ENCODE measurements at regions not wholly inside any gene's neighbourhood (a gene's known extent, or its start where the extent isn't known, plus 50 kb on each side); places are given as distances from the start of the nearest gene placed in this dataset.
"Not testable (repeated sequence)": the region's sequence is repeated elsewhere in the genome, so short reads cannot be mapped to it uniquely, and the experiment has no call there.

DNA sequence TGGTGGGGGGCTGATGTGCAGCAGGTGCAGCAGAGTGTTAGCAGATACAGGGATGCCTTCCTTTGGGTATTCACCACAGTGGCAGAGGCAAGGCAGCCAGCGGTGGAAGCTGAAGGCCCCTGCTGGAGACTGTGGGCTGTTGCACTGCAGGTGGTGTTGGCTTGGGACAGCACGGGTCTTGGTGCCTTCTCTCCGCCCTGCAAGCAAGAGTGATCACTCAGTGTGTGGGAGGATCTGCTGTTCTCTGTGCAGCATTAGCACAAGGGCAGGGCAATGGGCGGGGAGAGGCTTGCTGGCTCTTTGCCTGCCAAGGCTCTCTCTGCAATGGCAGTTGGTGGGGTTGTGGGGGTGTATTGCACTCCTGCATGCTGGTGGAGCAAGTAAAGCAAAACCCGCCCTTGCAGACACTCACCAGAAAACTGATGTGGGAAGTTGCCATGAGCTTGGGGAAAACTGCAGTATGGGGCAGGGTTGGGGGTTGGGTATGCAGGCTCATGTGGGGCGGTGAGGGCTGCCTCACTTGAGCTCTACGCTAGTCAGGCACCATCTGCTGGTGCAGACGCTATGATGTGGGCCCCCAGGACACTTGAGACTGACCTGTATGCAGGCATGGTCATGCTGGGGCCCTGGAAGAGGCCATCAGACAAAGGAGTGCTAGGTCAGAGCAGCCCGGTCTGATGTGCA, 820.8 kb upstream of the GRIA3 start:
- DNase-seq (ENCODE audit: low spot score) = no peak

DNA sequence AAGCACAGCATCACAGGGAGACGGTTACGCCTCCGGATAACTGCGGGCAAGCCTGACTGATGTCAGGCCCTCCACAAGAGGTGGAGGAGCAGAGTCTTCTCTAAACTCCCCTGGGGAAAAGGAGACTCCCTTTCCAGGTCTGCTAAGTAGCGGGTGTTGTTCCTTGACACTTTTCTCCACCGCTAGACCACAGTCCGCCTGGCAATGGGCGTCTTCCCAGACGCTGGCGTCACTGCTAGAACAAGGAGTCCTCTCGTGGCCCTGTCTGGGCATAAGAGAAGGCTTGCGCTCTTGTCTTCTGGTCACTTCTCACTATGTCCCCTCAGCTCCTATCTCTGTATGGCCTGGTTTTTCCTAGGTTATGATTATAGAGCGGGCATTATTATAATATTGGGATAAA, 808.5 kb upstream of the GRIA3 start:
- not testable (repeated sequence) for DNase-seq (ENCODE audit: low spot score)

DNA sequence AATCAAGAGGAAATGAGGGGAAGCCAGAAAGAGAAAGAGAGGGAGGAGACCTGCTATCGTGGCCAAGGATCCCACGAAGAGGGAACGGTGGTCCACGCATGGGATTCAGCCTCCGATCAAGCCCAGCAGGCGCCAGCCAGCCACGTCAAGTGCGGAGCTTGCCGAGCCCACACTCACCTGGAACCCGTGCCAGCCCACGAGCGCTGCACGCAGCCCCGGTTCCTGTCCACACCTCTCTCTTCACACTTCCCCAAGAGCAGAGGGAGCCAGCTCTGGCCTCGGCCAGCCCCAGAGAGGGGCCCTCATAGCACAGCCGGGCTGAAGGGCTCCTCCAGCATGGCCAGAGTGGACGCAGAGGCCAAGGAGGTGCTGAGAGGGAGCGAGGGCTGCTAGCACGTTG, 795.1 kb upstream of the GRIA3 start:
- DNase-seq (ENCODE audit: low spot score) = no peak

DNA sequence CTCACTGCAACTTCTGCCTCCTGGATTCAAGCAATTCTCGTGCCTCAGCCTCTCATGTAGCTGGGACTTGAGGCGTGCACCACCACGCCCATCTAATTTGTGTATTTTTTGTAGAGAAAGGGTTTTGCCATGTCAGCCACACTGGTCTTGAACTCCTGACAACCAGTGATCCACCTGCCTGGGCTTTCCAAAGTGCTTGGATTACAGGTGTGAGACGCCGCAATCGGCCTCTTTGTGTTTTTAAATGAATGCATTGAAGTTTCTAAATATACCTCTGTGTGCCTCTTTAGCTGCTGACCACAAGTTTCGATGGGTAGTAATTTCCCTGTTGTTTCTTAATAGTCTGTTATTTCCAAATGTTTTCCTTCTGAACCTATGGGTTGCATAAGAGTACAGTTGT, 765.3 kb upstream of the GRIA3 start:
- no peak for DNase-seq (ENCODE audit: low spot score)

DNA sequence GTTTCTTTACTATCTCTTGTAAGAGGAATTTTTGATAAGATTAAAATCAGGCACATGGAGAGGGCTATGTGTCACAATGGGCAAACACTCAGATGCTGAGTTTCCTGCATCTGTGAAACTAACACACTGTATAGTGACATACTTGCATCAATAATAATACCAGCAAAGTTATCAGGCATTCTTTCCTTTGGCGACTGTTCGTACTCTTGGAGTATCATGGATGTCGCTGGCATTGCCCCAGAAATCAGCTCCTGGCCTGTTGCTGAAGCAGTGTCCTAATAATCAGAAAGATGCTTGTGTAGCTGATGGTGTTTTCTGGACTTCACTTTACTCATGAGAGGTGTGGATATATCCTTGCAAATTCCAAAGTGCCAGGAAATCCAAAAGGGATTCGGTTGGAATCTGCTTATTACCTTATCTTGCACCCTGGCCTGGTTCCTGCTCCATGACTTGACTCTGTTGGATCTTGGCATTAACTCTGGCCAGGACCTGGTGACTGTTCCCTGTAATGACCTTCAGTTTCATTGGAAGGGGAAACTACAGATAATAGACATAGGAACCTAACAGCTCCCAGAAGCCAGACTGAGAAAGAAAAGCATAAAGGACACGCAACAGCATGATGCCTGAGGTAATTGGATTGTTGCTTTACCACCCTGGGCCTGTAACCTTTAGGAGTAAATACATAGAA, 762.5 kb upstream of the GRIA3 start:
- DNase-seq (ENCODE audit: low spot score) = no peak

DNA sequence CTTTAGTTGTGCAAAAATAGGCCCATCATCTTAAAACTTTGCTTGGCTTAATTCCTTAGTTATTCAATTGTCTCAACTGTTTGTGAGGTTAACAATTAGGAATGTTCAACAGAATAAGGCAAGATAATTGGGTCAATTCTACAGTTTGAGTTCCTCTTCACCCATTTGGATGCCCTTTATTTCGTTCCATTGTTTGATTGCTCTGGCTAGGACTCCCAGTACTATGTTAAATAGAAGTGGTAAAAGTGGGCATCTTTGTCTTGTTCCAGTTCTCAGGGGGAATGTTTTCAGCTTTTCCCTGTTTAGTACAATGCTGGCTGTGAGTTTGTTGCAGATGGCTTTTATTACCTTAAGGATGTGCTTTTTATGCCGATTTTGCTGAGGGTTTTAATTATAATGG, 761.5 kb upstream of the GRIA3 start:
- DNase-seq (ENCODE audit: low spot score) = peak; percentile 7

DNA sequence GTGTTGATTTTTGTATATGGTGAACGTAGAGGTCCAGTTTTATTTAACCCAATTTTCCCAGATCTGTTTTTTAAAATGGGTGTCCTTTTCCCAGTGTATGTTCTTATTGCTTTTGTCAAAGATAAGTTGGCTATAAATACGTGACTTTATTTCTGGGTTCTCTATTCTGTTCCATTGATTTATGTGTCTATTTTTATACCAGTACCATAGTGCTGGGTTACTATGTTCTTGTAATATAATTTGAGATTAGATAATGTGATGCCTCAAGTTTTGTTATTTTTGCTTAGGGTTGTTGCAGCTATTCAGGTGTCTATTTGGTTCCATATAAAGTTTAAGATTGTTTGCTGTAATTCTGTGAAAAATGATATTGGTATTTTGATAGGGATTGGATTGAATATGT, 749.1 kb upstream of the GRIA3 start:
- DNase-seq (ENCODE audit: low spot score) = no peak

DNA sequence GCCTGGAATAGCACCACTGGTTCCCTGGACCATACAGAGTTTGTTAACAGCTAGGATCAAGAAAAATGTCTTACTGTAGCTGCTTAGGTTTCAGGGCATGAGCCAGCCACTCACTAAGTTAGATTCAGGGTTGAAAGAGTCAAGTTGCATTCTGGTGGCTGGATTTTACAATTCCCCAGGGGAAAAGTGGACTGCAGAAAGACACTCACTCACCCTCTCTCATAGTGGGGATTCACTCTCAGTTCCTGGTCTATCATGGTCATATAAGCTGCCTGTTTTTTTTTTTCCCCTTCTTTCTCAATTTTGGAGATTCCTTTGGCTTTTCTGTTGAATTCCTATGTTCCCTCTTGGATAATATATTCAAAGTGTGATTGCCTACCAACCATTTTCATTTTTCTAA, 744.2 kb upstream of the GRIA3 start:
- no peak for DNase-seq (ENCODE audit: low spot score)

DNA sequence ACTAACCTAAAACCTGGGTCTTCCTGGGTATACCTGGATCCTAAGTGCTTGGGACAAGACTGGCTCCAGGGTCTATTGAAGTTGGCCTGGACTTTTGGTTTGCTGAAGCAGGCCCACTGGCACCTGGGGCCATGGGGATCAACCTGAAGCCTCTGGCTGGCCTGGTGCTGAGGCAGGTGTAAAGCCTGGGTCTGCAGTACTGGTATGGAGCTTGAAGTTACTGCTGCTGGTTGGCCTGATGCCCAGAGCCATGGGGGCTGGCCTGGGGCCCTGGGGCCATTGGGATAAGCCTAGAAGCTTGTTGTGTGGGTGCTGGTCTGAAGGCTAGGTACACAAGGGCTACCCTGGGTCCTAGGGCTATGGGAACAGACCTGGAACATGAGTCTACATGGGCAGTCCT, 743.2 kb upstream of the GRIA3 start:
- no peak for DNase-seq (ENCODE audit: low spot score)

DNA sequence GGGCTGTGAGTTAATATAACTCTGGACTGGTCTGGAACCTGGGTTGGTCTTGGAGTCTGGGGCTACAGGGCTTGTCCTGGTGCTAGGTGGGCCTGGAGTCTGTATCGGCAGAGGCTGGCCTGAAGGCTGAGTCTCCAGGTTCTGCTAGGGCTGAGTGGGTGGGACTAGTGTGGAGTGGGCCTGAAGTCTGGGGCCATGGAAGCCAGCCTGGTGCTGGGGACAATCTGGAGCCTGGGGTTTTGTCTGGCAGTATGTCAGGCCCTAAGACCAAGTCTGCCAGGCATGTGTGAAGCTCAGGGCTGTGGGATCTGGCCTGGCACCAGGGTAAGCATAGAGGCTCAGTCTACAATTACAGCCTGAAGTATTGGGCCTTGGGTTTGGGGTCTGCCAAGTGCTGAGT, 742.6 kb upstream of the GRIA3 start:
- no peak for DNase-seq (ENCODE audit: low spot score)

DNA sequence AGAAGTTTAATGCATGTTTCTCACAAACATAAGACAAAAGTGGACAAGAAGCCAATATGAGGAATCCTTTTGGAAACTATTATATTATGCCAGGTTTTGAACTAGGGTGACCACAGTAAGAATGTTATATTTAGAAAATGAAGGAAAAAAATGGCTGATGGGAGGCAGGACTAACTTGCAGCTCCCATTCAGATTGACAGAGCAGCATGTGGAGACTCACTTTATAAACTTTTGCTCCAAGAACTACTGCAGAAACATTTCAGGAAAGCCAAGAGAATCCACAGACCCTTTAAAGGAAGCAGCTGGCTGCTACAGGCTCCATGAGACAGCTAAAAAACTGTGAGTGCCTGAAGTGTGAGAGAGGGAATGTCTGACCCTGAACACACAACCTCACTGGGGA, 738.6 kb upstream of the GRIA3 start:
- no peak for DNase-seq (ENCODE audit: low spot score)

DNA sequence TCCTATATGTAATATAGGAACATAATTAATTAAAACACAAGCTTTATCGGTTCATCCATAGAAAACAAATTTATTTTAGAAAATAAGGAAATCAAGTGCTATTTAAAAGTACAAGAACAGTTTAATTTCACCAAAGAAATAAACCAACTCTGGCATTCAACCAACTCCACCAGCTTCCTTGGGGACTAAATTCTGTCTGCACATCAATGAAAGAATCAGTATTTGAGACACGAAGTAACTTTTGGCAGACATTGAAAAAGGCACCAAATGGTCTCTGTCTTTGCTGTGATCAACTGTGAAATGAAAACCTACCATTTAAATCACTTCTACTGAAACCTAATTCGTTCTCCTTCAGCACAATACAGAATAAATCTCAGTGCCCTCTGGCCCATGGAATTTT, 719.7 kb upstream of the GRIA3 start:
- DNase-seq (ENCODE audit: low spot score) = peak; percentile 14

DNA sequence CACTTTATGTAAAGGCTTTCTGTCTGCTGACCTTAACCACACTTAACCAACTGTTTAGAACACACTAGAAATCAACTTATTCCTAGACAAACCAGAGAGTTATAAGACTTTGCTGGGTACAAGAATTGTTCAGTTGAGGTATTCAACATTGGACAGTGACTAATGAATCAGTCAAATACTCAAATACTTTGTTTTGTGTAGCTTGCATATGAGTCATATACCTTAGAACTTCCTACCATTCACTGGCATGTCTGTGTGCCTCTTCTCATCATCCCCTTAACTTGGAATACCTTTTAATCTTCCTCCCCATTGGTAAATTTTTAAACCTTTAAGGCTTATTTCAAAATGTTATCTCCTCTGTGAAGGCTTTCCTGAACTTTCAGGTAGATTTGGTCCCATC, 708.8 kb upstream of the GRIA3 start:
- no peak for DNase-seq (ENCODE audit: low spot score)

DNA sequence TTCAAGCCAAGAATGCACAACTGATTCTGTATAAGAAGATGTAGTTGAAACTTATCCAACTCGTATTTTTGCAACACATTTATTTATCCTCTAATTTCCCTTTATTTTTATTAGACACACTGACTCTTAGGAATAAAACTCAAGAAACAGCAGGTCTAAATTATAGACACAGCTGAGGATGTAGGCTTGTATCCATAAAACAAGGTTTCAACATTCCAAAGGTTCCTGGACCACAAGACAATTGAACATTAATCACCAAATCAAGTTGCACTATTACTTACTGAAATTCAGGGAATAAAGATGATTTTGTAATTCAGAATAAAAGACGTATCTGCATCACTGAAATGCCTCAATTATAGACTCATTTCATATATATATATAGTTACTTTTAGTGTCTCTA, 683.5 kb upstream of the GRIA3 start:
- no peak for DNase-seq (ENCODE audit: low spot score)

DNA sequence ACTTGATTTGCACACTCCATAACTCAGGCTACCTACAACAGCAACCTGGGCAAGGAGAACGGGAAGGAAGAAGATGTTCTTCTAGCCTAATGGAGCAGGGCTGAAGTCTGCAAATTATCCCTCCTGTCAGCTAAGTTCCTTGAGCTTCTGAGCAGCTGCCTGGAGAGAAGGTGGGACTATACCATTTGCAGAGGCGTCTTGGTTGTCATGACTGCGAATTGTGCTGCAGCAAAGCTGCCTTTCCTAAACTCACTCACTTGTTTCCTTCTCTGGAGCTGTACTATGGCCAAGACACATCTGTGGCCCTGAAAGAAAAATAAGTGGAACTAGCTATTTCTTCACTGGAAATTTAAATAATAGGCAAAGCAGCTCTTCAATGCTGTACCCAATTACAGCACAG, 682.4 kb upstream of the GRIA3 start:
- DNase-seq (ENCODE audit: low spot score) = no peak

DNA sequence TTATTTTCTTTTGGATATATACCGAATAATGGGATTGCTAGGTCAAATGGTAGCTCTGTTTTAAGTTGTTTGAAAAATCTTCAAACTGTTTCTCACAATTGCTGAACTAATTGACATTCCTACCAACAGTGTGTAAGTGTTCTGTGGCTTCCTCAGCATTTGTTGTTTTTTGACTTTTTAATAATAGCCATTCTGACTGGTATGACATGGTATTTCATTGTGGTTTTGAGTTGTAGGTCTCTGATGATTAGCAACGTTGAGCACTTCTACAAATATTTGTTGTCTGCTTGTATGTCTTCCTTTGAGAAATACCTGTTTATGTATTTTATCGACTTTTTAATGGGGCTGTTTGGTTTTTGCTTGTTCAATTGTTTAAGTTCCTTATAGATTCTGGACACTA, 680.1 kb upstream of the GRIA3 start:
- DNase-seq (ENCODE audit: low spot score) = no peak

DNA sequence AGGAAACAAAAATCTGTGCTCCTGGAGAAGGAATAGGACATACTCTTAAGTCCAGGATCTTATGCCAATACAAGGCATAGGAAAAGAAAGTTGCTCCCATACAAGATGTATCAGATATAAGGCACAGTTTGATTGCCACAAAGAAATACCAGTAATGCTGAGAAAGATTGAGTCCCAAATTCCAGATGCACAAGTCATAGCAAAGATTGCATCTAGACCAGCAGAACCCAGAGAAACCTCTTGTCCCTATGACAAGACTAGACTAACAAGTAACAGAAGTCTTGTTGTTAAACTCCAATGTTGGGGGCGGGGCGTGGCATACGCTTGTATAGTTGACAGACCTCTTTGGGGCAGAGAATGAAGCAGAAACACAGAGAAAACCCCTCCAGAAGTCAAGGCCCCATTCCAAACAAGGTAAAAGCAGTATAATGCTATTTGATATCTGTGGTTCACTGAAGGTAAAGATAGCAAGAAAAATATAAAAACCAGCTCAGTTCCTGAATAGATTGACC, 671.5 kb upstream of the GRIA3 start:
- DNase-seq (ENCODE audit: low spot score) = no peak

DNA sequence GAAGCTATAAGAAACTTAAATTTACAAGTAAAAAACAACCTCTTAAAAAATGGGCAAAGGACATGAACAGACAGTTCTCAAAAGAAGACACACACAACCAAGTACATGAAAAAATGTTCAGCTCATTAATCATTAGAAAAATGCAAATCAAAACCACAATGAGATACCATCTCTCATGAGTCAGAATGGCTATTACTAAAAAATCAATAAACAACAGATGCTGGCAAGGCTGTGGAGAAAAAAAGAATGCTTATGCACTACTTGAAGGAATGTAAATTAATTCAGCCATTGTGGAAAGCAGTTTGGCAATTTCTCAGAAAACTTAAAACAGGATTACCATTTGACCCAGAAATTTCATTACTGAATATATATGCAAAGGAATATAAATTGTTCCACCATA, 666.3 kb upstream of the GRIA3 start:
- no peak for DNase-seq (ENCODE audit: low spot score)

DNA sequence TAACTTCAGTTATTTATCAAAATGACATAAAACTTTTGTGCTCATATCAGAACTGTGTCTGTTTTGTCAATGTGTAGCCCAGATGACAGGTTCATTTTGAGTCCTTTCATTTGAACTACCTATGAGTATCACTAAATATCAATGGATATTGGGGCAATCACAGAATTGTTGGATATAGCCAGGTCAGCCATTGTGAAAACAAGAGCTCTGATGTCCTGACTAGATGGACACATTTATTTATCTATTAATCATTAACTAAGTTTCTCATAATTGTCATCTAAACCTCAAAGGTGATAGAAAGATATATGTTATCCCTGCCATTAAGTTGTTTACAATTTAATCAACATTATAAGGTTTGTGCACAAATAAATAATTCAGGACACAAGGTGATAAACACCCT, 638.3 kb upstream of the GRIA3 start:
- no peak for DNase-seq (ENCODE audit: low spot score)

DNA sequence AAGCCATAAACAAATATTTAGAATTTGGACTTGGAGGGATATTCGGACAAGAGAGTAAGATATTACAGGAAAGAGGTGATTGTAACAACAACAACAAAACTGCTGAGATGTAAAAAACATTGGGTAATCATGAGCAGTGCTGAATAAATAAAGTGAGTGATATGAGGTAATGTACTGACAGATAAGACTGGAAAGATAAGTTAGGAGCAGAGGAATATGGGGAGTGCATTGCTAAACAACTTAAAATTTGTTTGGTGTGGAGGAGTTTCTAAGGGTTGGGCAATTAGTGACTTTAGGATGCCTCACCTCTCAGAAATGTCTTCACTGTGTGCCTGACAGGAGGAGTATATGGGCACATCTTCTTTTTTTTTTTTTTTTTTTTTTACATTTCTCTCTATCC, 637.8 kb upstream of the GRIA3 start:
- no peak for DNase-seq (ENCODE audit: low spot score)

DNA sequence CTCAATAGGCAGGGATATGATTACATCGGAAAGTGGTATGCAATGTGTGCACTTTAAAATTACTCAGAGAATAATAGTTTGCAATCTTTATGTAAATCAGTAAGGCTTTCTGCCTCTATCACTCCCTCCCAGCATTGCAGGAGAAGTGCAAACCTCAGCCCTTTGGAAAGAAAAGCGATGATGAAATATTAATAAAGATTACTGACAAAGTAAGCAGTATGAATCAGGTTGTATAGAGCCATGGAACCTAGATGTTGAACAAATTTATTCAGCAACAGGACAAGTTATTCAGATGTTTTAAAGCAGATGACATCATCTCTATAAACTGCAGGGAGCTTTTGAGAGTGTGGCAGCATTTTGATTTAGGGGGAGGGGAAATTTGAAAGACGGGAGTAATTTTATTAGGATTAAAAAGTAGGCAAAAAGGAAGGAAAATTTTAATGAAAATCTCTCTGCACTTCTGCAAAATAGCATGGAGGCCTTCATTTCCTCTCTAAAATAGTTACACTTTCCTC, 631.7 kb upstream of the GRIA3 start:
- no peak for DNase-seq (ENCODE audit: low spot score)

DNA sequence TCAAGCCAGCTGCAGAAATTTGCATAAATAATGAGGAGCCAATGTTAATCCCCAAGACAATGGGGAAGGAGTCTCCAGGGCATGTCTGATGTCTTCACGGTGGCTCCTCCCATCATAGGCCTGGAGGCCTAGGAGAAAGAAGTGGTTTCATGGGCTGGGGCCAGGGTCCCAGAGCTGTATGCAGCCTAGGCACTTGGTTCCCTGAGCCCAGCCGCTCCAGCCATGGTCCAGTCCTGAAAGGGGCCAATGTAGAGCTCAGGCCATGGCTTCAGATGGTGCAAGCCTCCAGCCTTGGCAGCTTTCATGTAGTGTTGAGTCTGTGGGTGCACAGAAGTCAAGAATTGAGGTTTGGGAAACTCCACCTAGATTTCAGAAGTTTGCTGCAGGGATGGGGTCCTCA, 628.2 kb upstream of the GRIA3 start:
- DNase-seq (ENCODE audit: low spot score) = no peak

DNA sequence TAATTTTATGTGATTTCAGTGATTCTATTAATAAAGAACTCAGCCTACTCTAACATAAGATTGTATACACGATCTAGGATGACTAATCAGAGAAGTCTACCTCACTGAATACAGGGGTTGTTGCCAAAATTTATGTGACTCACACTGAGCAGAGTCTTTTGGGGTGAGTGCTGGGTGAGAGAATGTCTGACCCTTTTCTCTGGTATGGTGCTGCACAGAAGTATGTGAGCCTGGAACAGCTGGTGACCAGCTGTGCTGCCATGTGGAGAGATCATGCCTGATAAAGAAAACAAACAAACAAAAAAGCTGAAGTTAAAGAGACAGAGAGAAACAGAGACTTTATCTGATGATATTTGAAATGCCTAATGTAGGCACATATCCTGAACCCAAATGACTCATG, 618.1 kb upstream of the GRIA3 start:
- DNase-seq (ENCODE audit: low spot score) = no peak

DNA sequence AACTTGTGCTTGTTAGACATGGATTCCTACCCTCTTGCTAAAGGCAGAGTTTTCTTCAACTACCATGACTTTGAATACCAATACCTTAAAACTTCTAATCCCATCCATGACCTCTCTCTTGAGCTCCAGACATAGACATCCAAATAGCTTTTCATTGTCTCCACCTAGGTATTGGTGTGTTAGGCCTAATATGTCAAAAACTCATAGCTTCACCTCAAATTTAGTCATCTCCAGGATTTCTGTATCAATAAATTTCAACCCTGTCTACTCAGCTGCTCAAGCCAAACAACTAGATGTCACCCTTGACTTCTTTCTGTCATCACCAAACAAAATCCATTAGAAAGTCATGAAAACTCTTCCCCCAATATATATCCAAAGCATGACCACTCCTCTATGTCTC, 617.7 kb upstream of the GRIA3 start:
- DNase-seq (ENCODE audit: low spot score) = no peak
